ENCODE measurements at regions not wholly inside any gene's neighbourhood (a gene's known extent, or its start where the extent isn't known, plus 50 kb on each side); places are given as distances from the start of the nearest gene placed in this dataset.

- H3K27ac ChIP-seq, result peak overlapping the region in 1 of 2 donors; percentile 40
- H3K4me3 ChIP-seq, result no peak overlapping the region
- TF ChIP-seq, protein P1, sequence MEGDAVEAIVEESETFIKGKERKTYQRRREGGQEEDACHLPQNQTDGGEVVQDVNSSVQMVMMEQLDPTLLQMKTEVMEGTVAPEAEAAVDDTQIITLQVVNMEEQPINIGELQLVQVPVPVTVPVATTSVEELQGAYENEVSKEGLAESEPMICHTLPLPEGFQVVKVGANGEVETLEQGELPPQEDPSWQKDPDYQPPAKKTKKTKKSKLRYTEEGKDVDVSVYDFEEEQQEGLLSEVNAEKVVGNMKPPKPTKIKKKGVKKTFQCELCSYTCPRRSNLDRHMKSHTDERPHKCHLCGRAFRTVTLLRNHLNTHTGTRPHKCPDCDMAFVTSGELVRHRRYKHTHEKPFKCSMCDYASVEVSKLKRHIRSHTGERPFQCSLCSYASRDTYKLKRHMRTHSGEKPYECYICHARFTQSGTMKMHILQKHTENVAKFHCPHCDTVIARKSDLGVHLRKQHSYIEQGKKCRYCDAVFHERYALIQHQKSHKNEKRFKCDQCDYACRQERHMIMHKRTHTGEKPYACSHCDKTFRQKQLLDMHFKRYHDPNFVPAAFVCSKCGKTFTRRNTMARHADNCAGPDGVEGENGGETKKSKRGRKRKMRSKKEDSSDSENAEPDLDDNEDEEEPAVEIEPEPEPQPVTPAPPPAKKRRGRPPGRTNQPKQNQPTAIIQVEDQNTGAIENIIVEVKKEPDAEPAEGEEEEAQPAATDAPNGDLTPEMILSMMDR (IDR thresholded peaks at IDR 0.05), result no peak
- TF ChIP-seq POLR2A (IDR thresholded peaks at IDR 0.05) (no peak), EP300 (IDR thresholded peaks at IDR 0.05) (no peak)
- no peaks in the 10 kb centered on the region for H3K27me3 ChIP-seq
- DNase-seq, result no peak
- H3K36me3 ChIP-seq, result no peaks in the 10 kb centered on the region
- peaks cover 23% of the 10 kb centered on the region for H3K4me1 ChIP-seq (ENCODE audit: insufficient read depth)
- no peaks in the 10 kb centered on the region for H3K9me3 ChIP-seq
- 46 to 59% (median 48%) methylated on average over 5 of the region's 5 CpGs for WGBS, 3 donors
- intact Hi-C loops (cut with DNase I), result loop anchor here (5.0 to 10.0 kb wide), 8 partner anchors 47 to 861 kb away; partner anchors contain the start of gene HSPA8 (in 1 of the 4)
Observed at GRCh38 chr11:122204206-122204605, 88.2 kb upstream of the BLID start.

GRCh38 chr11:122202951-122203456 lies 87.0 kb upstream of the BLID start:
- peak overlapping the region; percentile 45 for H3K4me3 ChIP-seq
- H3K9me3 ChIP-seq, result no peaks in the 10 kb centered on the region
- WGBS, 3 donors, result 6 to 12% (median 7%) methylated on average over 19 of the region's 19 CpGs
- H3K27me3 ChIP-seq, result no peaks in the 10 kb centered on the region
- H3K4me1 ChIP-seq (ENCODE audit: insufficient read depth), result peaks cover 17% of the 10 kb centered on the region
- intact Hi-C loops (cut with DNase I), result loop anchor here (2.0 to 10.0 kb wide), 10 partner anchors 46 to 862 kb away; partner anchors contain the start of gene HSPA8 (in 1 of the 4)
- peak; percentile 79 to 91 (median 83) for DNase-seq
- H3K27ac ChIP-seq, result peak overlapping the region in 1 of 2 donors; percentile 40
- TF ChIP-seq POLR2A (IDR thresholded peaks at IDR 0.05), result no peak
- TF ChIP-seq, protein P1 (IDR thresholded peaks at IDR 0.05), result peak; percentile 86 to 96 (median 95)
- H3K36me3 ChIP-seq, result no peaks in the 10 kb centered on the region

DNA sequence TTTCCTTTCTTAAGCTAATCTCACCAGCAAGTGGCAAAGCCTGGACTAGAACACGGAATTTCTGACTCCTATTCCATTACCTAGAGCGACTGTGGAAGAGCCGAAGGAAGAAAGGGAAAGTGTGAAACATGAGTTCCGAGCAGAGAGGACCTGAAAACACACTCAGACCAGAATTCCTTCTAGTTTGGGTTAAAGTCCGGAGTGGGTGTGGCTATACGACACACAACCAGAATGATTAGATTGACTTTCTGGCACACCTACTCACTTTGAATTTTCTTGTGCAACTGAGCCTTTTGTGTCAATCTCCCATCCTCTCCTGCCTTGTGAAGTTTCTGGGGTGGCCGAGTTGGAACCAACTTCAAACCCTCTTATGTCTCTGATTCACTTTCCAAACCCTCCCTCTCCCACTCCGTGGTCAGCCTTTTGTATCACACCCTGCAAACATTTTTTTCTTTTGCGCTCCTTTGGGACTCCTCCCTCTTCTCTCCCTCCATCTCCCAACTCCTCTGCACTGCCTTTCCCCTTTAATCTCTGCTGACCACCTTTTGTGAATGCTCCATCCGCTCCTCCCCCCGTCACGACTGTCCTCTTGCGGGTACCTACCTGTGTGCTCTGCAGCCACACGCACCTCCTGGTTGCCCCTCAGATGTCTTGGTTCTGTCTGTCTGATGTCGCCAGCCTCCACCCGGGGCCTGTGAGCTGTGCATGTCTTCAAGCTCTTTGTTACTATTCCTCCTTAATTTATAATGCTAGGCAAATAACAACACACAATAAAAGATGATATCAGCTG lies 86.3 kb upstream of the BLID start:
- TF ChIP-seq EP300 (IDR thresholded peaks at IDR 0.05) (no peak), POLR2A (IDR thresholded peaks at IDR 0.05) (no peak)
- TF ChIP-seq, protein P1 (IDR thresholded peaks at IDR 0.05), result no peak
- H3K4me3 ChIP-seq, result peak overlapping the region; percentile 45
- 5 to 12% (median 5%) methylated on average over 16 of the region's 16 CpGs for WGBS, 3 donors
- H3K9me3 ChIP-seq, result no peaks in the 10 kb centered on the region
- peak overlapping the region in 1 of 2 donors; percentile 40 for H3K27ac ChIP-seq
- no peaks in the 10 kb centered on the region for H3K27me3 ChIP-seq
- intact Hi-C loops (cut with DNase I), result loop anchor here (2.0 to 10.0 kb wide), 10 partner anchors 45 to 862 kb away; partner anchors contain the start of gene HSPA8 (in 1 of the 4)
- H3K4me1 ChIP-seq (ENCODE audit: insufficient read depth), result peaks cover 18% of the 10 kb centered on the region
- no peaks in the 10 kb centered on the region for H3K36me3 ChIP-seq
- DNase-seq, result peak; percentile 26 to 59 (median 49)

GRCh38 chr11:122201106-122201505 lies 85.1 kb upstream of the BLID start:
- intact Hi-C loops (cut with DNase I), result loop anchor here (5.0 to 10.0 kb wide), 8 partner anchors 44 to 864 kb away; partner anchors contain the start of gene HSPA8 (in 1 of the 4)
- H3K27ac ChIP-seq, result no peak overlapping the region
- H3K27me3 ChIP-seq, result no peaks in the 10 kb centered on the region
- peak overlapping the region; percentile 14 for H3K4me3 ChIP-seq
- H3K9me3 ChIP-seq, result no peaks in the 10 kb centered on the region
- 75 to 84% (median 81%) methylated on average over 4 of the region's 4 CpGs for WGBS, 3 donors
- TF ChIP-seq EP300 (IDR thresholded peaks at IDR 0.05), result no peak
- TF ChIP-seq POLR2A (IDR thresholded peaks at IDR 0.05), result no peak
- TF ChIP-seq, protein P1 (IDR thresholded peaks at IDR 0.05), result no peak
- peaks cover 17% of the 10 kb centered on the region for H3K4me1 ChIP-seq (ENCODE audit: insufficient read depth)
- no peak for DNase-seq
- no peaks in the 10 kb centered on the region for H3K36me3 ChIP-seq

Data from ovary (tissue), 7 donors.